ENCODE measurements at regions not wholly inside any gene's neighbourhood (a gene's known extent, or its start where the extent isn't known, plus 50 kb on each side); places are given as distances from the start of the nearest gene placed in this dataset.
A peak's percentile ranks its signal among the peaks of the same experiment; 100 is the strongest.

DNA sequence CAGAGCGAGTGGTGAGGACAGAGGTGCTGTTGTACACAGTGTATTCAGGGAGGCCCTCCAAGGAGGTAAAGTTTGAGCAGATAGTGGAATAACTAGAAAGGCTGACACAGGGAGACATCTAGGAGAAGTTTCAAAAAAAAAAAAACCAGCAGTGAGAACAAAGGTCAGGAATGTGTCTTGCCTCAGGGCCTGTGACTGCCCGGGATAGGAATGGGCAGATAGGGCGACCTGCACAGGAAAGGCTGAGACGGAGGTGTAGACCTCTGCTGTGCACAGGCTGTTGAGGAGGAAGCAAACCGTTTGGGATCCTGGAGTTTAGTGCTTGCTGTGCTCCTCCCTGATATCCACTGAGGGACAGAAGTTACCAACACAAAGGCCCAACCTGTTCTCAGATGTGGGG, 406.5 kb upstream of the B3GAT1 start:
- H3K14ac ChIP-seq (ENCODE audit: insufficient read length), result no peak overlapping the region
- H3K56ac ChIP-seq (replicated peaks; ENCODE audit: insufficient read length, low read depth, low read length), result no peak overlapping the region
- H2BK15ac ChIP-seq (ENCODE audit: low read length), result 0 out of 2 replicates have a peak overlapping the region, but pooled peaks have one; percentile 77
- ChIA-PET CTCF (ENCODE audit: partially characterized antibody) (interaction anchor here (1.0 to 2.5 kb wide), 18 partner anchors 11 to 179 kb away, joined by 3 to 18 read pairs (median 4); no protein-coding TSS in a partner anchor), POLR2A (ENCODE audit: partially characterized antibody) (no interaction called here)
- H3K9me3 ChIP-seq (ENCODE audit: insufficient read depth in 2 of 2, low read depth in 1 of 2, low read length in 1 of 2), result no peaks in the 10 kb centered on the region
- H3K79me2 ChIP-seq (ENCODE audit: control insufficient read depth in 1 of 2, insufficient read depth in 2 of 2, low read length in 2 of 2), result no peaks in the 10 kb centered on the region
- H2BK12ac ChIP-seq (ENCODE audit: low read depth, low read length), result no peak overlapping the region
- H4K5ac ChIP-seq (ENCODE audit: insufficient read length, low read depth, low read length), result no peak overlapping the region
- no peaks in the 10 kb centered on the region for H3K23me2 ChIP-seq (ENCODE audit: low read depth, low read length)
- no peak overlapping the region for H2BK5ac ChIP-seq (ENCODE audit: low read depth, low read length)
- H4K91ac ChIP-seq (replicated peaks; ENCODE audit: insufficient read length, low read length), result no peak overlapping the region
- no peak overlapping the region for H2AK5ac ChIP-seq (ENCODE audit: low read depth, low read length)
- no peaks in the 10 kb centered on the region for H4K20me1 ChIP-seq (replicated peaks in 1 of 2; ENCODE audit: control insufficient read depth in 1 of 2, insufficient read depth in 2 of 2, low read length in 2 of 2)
- no peak overlapping the region for H3K18ac ChIP-seq (ENCODE audit: extremely low read depth, low read length)
- peak overlapping the region; percentile 91 for H2AFZ ChIP-seq (ENCODE audit: low read length)
- H3K9ac ChIP-seq (replicated peaks in 1 of 4; ENCODE audit: extremely low read depth in 1 of 4, low read depth in 3 of 4, low read length in 3 of 4), result no peak overlapping the region
- H3K36me3 ChIP-seq (ENCODE audit: control insufficient read depth in 2 of 4, insufficient read depth in 4 of 4, low read length in 3 of 4), result no peaks in the 10 kb centered on the region
- no peak overlapping the region for H3K27ac ChIP-seq (ENCODE audit: low read depth, low read length)
- 0 out of 7 replicates have a peak, but pooled peaks cover 0 to 3% (median 0%) of the 10 kb centered on the region in 4 experiments for H3K27me3 ChIP-seq (replicated peaks in 1 of 4; ENCODE audit: control insufficient read depth in 3 of 4, extremely low read depth in 1 of 4, insufficient read depth in 3 of 4, low read length in 3 of 4)
- H4K8ac ChIP-seq (ENCODE audit: extremely low read depth, insufficient read depth, low read length), result no peak overlapping the region
- H3K4me2 ChIP-seq (ENCODE audit: insufficient read depth in 1 of 2, low read depth in 2 of 2, low read length in 2 of 2), result no peak overlapping the region
- TF ChIP-seq TCF12 (IDR thresholded peaks at IDR 0.05; ENCODE audit: low read depth, low read length), result no peak
- TF ChIP-seq SP4 (IDR thresholded peaks at IDR 0.05; ENCODE audit: low read length), result no peak
- TF ChIP-seq GABPA (IDR thresholded peaks at IDR 0.05; ENCODE audit: borderline replicate concordance, insufficient read depth, low read length), result no peak
- no peak for TF ChIP-seq TEAD4 (IDR thresholded peaks at IDR 0.05; ENCODE audit: low read depth, low read length)
- TF ChIP-seq SRF (IDR thresholded peaks at IDR 0.05; ENCODE audit: low read depth, low read length), result no peak
- H3K79me1 ChIP-seq (ENCODE audit: low read depth, low read length), result no peaks in the 10 kb centered on the region
- no peak for FAIRE-seq
- DNase-seq (ENCODE audit: low read depth in 1 of 2, low spot score in 2 of 2), result peak in 1 of 2 experiments; percentile 41
- peaks cover 0 to 3% (median under 1%) of the 10 kb centered on the region in 4 experiments; a peak in 1 of 7 replicates for H3K4me1 ChIP-seq (replicated peaks in 1 of 4; ENCODE audit: control insufficient read depth in 3 of 4, insufficient read depth in 4 of 4, low read length in 3 of 4)
- no peak overlapping the region for H3K23ac ChIP-seq (ENCODE audit: insufficient read length)
- no peak overlapping the region for H2BK120ac ChIP-seq (replicated peaks; ENCODE audit: low read depth, low read length)
- no peak overlapping the region for H3K4me3 ChIP-seq (ENCODE audit: extremely low read depth in 1 of 4, insufficient read depth in 2 of 4, low read depth in 3 of 4, low read length in 4 of 4)
- no peak overlapping the region for H3K4ac ChIP-seq (replicated peaks; ENCODE audit: insufficient read length, low read depth, low read length)
- 74% methylated on average over 5 of the region's 5 CpGs; no CpG with 5 or more reads in 1 of the 2 experiments for whole genome bisulfite sequencing, 2 experiments (ENCODE audit: extremely low coverage in 1 of 2, insufficient coverage in 1 of 2, insufficient read length in 1 of 2, insufficient replicate concordance in 2 of 2, low coverage in 1 of 2, low lambda C conversion rate in 2 of 2, missing lambda C conversion rate in 1 of 2)
- H2BK20ac ChIP-seq (ENCODE audit: low read length), result no peak overlapping the region
